ENCODE measurements at regions not wholly inside any gene's neighbourhood (a gene's known extent, or its start where the extent isn't known, plus 50 kb on each side); places are given as distances from the start of the nearest gene placed in this dataset.

DNA sequence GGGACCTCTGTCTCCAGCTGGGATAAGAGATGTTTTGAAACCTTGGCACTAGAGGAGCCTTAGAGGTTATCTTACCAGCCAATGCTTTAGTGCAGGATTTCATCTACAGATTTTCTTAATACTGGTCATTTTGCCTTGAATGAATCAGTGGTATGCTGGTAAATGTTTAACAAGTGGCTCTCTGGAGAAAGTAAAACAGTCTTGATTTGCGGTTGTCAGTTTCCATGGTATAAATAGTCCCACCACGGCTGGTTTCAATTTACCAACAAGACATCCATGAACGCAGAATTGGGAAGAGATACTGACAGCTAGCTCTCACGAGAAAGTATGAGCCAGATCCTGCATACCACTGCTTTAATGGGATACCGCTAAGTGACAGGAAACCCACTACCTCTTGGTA is 56.7 kb upstream of the CXCL14 start:
- 77 to 87% (median 80%) methylated on average over 5 of the region's 5 CpGs for WGBS, 5 donors
- Histone ChIP-seq H3K9me3 (no peaks in the 10 kb centered on the region), H3K4me1 (peaks cover 0 to 10% (median 2%) of the 10 kb centered on the region in 6 donors), H3K27me3 (replicated peaks in 1 of 7) (peaks cover 0 to 13% (median 0%) of the 10 kb centered on the region in 7 donors), H3K4me3 (no peak overlapping the region), H3K27ac (no peak overlapping the region), H3K36me3 (no peaks in the 10 kb centered on the region)
- intact Hi-C loops (cut with DNase I; ENCODE audit: low total_unique reads): no loop called here
- no peak for TF ChIP-seq POLR2AphosphoS5 (IDR thresholded peaks at IDR 0.05)
- no peak for TF ChIP-seq POLR2A (IDR thresholded peaks at IDR 0.05)
- TF ChIP-seq, protein P1, sequence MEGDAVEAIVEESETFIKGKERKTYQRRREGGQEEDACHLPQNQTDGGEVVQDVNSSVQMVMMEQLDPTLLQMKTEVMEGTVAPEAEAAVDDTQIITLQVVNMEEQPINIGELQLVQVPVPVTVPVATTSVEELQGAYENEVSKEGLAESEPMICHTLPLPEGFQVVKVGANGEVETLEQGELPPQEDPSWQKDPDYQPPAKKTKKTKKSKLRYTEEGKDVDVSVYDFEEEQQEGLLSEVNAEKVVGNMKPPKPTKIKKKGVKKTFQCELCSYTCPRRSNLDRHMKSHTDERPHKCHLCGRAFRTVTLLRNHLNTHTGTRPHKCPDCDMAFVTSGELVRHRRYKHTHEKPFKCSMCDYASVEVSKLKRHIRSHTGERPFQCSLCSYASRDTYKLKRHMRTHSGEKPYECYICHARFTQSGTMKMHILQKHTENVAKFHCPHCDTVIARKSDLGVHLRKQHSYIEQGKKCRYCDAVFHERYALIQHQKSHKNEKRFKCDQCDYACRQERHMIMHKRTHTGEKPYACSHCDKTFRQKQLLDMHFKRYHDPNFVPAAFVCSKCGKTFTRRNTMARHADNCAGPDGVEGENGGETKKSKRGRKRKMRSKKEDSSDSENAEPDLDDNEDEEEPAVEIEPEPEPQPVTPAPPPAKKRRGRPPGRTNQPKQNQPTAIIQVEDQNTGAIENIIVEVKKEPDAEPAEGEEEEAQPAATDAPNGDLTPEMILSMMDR (IDR thresholded peaks at IDR 0.05 in 8 of 11, conservative IDR thresholded peaks at IDR 0.05 in 3 of 11): no peak
- DNase-seq: no peak

DNA sequence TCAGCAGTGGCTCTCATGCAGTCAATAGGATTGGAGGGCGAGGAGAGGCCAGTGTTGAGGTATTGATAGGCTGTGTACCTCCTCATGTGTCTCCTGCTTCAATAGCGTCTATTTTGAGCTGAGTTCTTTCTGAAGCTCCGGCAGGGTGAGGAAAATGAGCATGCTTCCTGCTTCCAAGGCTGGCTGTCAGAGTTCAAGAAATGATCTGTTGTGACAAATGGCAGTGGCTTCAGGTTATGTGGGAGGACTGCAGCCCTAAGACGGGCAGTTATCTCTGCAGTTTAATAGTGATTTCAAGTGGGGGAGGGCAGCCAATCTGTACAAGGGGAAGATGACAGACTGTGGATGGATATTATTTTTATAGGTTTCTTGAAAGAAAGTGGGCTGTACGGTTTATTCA is 54.0 kb upstream of the CXCL14 start:
- 46 to 66% (median 61%) methylated on average over 5 of the region's 5 CpGs for WGBS, 5 donors
- DNase-seq: no peak
- H3K36me3 ChIP-seq: no peaks in the 10 kb centered on the region
- peaks cover 0 to 10% (median 2%) of the 10 kb centered on the region in 6 donors for H3K4me1 ChIP-seq
- H3K9me3 ChIP-seq: no peaks in the 10 kb centered on the region
- H3K27ac ChIP-seq: no peak overlapping the region
- peaks cover 0 to 14% (median 0%) of the 10 kb centered on the region in 7 donors for H3K27me3 ChIP-seq (replicated peaks in 1 of 7)
- no peak overlapping the region for H3K4me3 ChIP-seq
- intact Hi-C loops (cut with DNase I; ENCODE audit: low total_unique reads): no loop called here
- TF ChIP-seq, protein P1 (IDR thresholded peaks at IDR 0.05 in 8 of 11, conservative IDR thresholded peaks at IDR 0.05 in 3 of 11): no peak
- no peak for TF ChIP-seq POLR2AphosphoS5 (IDR thresholded peaks at IDR 0.05)
- no peak for TF ChIP-seq POLR2A (IDR thresholded peaks at IDR 0.05)

- Histone ChIP-seq H3K36me3 (no peaks in the 10 kb centered on the region), H3K27me3 (replicated peaks in 1 of 7) (peaks cover 0 to 7% (median 0%) of the 10 kb centered on the region in 7 donors), H3K4me3 (no peak overlapping the region), H3K27ac (no peak overlapping the region), H3K9me3 (no peaks in the 10 kb centered on the region), H3K4me1 (peaks cover 0 to 10% (median 2%) of the 10 kb centered on the region in 6 donors)
- intact Hi-C loops (cut with DNase I; ENCODE audit: low total_unique reads): no loop called here
- TF ChIP-seq, protein P1 (IDR thresholded peaks at IDR 0.05 in 8 of 11, conservative IDR thresholded peaks at IDR 0.05 in 3 of 11): no peak
- TF ChIP-seq POLR2AphosphoS5 (IDR thresholded peaks at IDR 0.05): no peak
- TF ChIP-seq POLR2A (IDR thresholded peaks at IDR 0.05): no peak
- WGBS, 5 donors: 79 to 95% (median 90%) methylated on average over 3 of the region's 3 CpGs
- DNase-seq: no peak
Measured at GRCh38 chr5:135631391-135631790, 52.6 kb upstream of the CXCL14 start.

DNA sequence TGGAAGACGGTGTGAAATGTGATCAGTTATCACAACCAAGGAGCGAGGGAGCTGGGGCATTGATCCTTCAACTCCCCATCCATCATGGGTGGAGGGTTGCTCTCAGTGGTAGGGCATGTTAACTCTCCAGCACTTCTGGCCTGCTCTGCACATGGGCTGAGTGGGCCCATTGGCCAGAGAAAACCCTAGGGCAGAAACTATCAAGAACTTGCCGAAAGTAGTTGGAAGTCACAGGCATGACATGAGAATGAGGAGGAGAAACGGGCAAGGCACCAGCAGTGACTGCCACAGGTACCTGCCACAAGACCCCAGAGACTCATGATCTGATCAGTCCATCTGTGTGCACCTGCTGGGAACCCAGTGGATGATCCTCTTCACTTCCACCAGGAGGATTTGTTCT is 50.9 kb upstream of the CXCL14 start:
- peaks cover 0 to 10% (median 2%) of the 10 kb centered on the region in 6 donors for H3K4me1 ChIP-seq
- no peaks in the 10 kb centered on the region for H3K36me3 ChIP-seq
- TF ChIP-seq POLR2A (IDR thresholded peaks at IDR 0.05) (no peak), POLR2AphosphoS5 (IDR thresholded peaks at IDR 0.05) (no peak)
- TF ChIP-seq, protein P1 (IDR thresholded peaks at IDR 0.05 in 8 of 11, conservative IDR thresholded peaks at IDR 0.05 in 3 of 11): no peak
- DNase-seq: no peak
- intact Hi-C loops (cut with DNase I; ENCODE audit: low total_unique reads): no loop called here
- 78 to 91% (median 85%) methylated on average over 4 of the region's 4 CpGs for WGBS, 5 donors
- H3K9me3 ChIP-seq: no peaks in the 10 kb centered on the region
- H3K27me3 ChIP-seq (replicated peaks in 1 of 7): peaks cover 0 to 6% (median 0%) of the 10 kb centered on the region in 7 donors
- H3K4me3 ChIP-seq: no peak overlapping the region
- H3K27ac ChIP-seq: no peak overlapping the region
